ENCODE measurements at regions not wholly inside any gene's neighbourhood (a gene's known extent, or its start where the extent isn't known, plus 50 kb on each side); places are given as distances from the start of the nearest gene placed in this dataset.

DNA sequence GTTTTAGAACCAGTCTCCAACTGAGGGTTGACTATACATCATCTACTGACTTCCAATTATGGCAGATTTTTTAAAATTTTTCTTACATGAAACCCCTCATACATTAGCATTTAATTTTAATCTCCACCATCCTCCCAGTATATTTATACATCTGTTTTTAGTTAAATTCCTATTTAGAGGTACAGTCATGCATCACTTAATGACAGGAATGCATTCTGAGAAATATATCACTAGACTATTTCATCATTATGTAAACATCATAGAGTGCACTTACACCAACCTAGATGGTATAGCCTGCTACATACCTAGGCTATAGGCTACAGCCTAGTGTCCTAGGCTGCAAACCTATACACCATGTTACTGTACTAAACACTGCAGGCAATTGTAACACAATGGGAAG is 316.7 kb upstream of the MARCKS start:
- CTCF ChIA-PET, result no interaction called here
- in situ Hi-C loops (cut with HindIII; ENCODE audit: low pct_unique_long_range_greater_than_20kb, low sequenced_read_pairs) (no loop called here), intact Hi-C loops (cut with micrococcal nuclease; ENCODE audit: unreplicated experiment) (no loop called here)
- Histone ChIP-seq H3K27ac (ENCODE audit: low read length) (no peak overlapping the region), H3K27me3 (ENCODE audit: control insufficient read depth, insufficient read depth, low read length) (no peaks in the 10 kb centered on the region), H3K36me3 (ENCODE audit: control insufficient read depth, insufficient read depth, low read length) (no peaks in the 10 kb centered on the region), H3K9me3 (ENCODE audit: control insufficient read depth, insufficient read depth, low read depth, low read length) (no peaks in the 10 kb centered on the region), H3K4me1 (ENCODE audit: control insufficient read depth, insufficient read depth, low read length) (no peaks in the 10 kb centered on the region), H3K4me3 (ENCODE audit: low read depth in 2 of 2, low read length in 2 of 2) (no peak overlapping the region)
- ATAC-seq (no peak), DNase-seq (ENCODE audit: low read depth, low spot score) (no peak)
- TF ChIP-seq, protein P1, sequence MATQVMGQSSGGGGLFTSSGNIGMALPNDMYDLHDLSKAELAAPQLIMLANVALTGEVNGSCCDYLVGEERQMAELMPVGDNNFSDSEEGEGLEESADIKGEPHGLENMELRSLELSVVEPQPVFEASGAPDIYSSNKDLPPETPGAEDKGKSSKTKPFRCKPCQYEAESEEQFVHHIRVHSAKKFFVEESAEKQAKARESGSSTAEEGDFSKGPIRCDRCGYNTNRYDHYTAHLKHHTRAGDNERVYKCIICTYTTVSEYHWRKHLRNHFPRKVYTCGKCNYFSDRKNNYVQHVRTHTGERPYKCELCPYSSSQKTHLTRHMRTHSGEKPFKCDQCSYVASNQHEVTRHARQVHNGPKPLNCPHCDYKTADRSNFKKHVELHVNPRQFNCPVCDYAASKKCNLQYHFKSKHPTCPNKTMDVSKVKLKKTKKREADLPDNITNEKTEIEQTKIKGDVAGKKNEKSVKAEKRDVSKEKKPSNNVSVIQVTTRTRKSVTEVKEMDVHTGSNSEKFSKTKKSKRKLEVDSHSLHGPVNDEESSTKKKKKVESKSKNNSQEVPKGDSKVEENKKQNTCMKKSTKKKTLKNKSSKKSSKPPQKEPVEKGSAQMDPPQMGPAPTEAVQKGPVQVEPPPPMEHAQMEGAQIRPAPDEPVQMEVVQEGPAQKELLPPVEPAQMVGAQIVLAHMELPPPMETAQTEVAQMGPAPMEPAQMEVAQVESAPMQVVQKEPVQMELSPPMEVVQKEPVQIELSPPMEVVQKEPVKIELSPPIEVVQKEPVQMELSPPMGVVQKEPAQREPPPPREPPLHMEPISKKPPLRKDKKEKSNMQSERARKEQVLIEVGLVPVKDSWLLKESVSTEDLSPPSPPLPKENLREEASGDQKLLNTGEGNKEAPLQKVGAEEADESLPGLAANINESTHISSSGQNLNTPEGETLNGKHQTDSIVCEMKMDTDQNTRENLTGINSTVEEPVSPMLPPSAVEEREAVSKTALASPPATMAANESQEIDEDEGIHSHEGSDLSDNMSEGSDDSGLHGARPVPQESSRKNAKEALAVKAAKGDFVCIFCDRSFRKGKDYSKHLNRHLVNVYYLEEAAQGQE (IDR thresholded peaks at IDR 0.05; ENCODE audit: insufficient read depth in 1 of 2, low read depth in 2 of 2, low read length in 1 of 2), result no peak
- TF ChIP-seq TCF7L2 (IDR thresholded peaks at IDR 0.05; ENCODE audit: low read depth, low read length) (no peak), POLR2AphosphoS5 (IDR thresholded peaks at IDR 0.05; ENCODE audit: low read depth, low read length) (no peak), SIN3A (IDR thresholded peaks at IDR 0.05; ENCODE audit: borderline replicate concordance, insufficient read depth, low read depth, low read length) (no peak)
- TF ChIP-seq, protein P2, sequence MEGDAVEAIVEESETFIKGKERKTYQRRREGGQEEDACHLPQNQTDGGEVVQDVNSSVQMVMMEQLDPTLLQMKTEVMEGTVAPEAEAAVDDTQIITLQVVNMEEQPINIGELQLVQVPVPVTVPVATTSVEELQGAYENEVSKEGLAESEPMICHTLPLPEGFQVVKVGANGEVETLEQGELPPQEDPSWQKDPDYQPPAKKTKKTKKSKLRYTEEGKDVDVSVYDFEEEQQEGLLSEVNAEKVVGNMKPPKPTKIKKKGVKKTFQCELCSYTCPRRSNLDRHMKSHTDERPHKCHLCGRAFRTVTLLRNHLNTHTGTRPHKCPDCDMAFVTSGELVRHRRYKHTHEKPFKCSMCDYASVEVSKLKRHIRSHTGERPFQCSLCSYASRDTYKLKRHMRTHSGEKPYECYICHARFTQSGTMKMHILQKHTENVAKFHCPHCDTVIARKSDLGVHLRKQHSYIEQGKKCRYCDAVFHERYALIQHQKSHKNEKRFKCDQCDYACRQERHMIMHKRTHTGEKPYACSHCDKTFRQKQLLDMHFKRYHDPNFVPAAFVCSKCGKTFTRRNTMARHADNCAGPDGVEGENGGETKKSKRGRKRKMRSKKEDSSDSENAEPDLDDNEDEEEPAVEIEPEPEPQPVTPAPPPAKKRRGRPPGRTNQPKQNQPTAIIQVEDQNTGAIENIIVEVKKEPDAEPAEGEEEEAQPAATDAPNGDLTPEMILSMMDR (IDR thresholded peaks at IDR 0.05), result no peak
- POLR2A ChIA-PET, result no interaction called here
- no TSS peak for BruUV-seq (replicated peaks)

DNA sequence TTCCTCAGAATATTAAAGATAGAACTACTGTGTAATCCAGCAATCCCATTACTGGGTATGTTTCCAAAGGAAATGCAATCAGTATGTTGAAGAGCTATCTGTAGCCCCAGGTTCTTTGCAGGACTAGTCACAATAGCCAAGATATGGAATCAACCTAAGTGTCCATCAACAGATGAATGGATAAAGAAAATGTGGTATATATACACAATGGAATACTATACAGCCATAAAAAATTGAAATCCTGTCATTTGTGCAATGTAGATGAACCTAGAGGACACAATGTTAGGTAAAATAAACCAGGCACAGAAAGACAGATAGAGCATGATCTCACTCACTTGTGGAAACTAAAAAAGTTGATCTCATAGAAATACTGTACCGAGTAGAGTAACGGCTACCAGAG is 306.0 kb upstream of the MARCKS start:
- CTCF ChIA-PET, result no interaction called here
- intact Hi-C loops (cut with micrococcal nuclease; ENCODE audit: unreplicated experiment) (no loop called here), in situ Hi-C loops (cut with HindIII; ENCODE audit: low pct_unique_long_range_greater_than_20kb, low sequenced_read_pairs) (no loop called here)
- H3K36me3 ChIP-seq (ENCODE audit: control insufficient read depth, insufficient read depth, low read length), result no peaks in the 10 kb centered on the region
- ATAC-seq, result no peak
- H3K4me3 ChIP-seq (ENCODE audit: low read depth in 2 of 2, low read length in 2 of 2), result no peak overlapping the region
- no peak for DNase-seq (ENCODE audit: low read depth, low spot score)
- H3K4me1 ChIP-seq (ENCODE audit: control insufficient read depth, insufficient read depth, low read length), result no peaks in the 10 kb centered on the region
- POLR2A ChIA-PET, result no interaction called here
- no TSS peak for BruUV-seq (replicated peaks)
- no peaks in the 10 kb centered on the region for H3K27me3 ChIP-seq (ENCODE audit: control insufficient read depth, insufficient read depth, low read length)
- no peak overlapping the region for H3K27ac ChIP-seq (ENCODE audit: low read length)
- no peaks in the 10 kb centered on the region for H3K9me3 ChIP-seq (ENCODE audit: control insufficient read depth, insufficient read depth, low read depth, low read length)
- no peak for TF ChIP-seq SIN3A (IDR thresholded peaks at IDR 0.05; ENCODE audit: borderline replicate concordance, insufficient read depth, low read depth, low read length)

DNA sequence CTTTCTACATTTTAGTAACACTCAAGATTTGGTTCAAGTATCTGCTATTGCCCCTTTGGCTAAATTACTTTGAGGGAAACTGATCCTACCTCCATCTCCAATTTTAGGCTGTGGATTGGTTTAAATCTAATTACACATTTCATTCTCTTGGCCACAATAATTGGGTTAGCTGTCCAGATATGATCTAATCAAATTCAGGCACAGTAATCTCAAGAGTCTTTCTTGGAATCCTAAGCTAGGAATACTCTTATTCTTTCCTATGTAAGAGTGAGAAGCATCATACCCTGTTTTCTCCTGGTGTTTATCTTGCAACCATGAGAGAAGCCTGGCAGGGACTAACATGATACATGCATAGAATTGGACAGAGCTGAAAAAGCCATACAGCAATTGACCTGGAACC is 300.4 kb upstream of the MARCKS start:
- TF ChIP-seq TCF7L2 (IDR thresholded peaks at IDR 0.05; ENCODE audit: low read depth, low read length), result no peak
- DNase-seq (ENCODE audit: low read depth, low spot score) (no peak), ATAC-seq (no peak)
- H3K27ac ChIP-seq (ENCODE audit: low read length), result no peak overlapping the region
- BruUV-seq (replicated peaks), result no TSS peak
- no peaks in the 10 kb centered on the region for H3K36me3 ChIP-seq (ENCODE audit: control insufficient read depth, insufficient read depth, low read length)
- H3K9me3 ChIP-seq (ENCODE audit: control insufficient read depth, insufficient read depth, low read depth, low read length), result no peaks in the 10 kb centered on the region
- ChIA-PET CTCF (no interaction called here), POLR2A (no interaction called here)
- in situ Hi-C loops (cut with HindIII; ENCODE audit: low pct_unique_long_range_greater_than_20kb, low sequenced_read_pairs), result no loop called here
- intact Hi-C loops (cut with micrococcal nuclease; ENCODE audit: unreplicated experiment), result no loop called here
- H3K4me1 ChIP-seq (ENCODE audit: control insufficient read depth, insufficient read depth, low read length), result no peaks in the 10 kb centered on the region
- no peaks in the 10 kb centered on the region for H3K27me3 ChIP-seq (ENCODE audit: control insufficient read depth, insufficient read depth, low read length)
- H3K4me3 ChIP-seq (ENCODE audit: low read depth in 2 of 2, low read length in 2 of 2), result no peak overlapping the region
